Gastrocnemius medialis (tissue), 4 donors: ENCODE measurements at regions not wholly inside any gene's neighbourhood (a gene's known extent, or its start where the extent isn't known, plus 50 kb on each side); places are given as distances from the start of the nearest gene placed in this dataset.

Experiments
- ATAC-seq, 2 donors: fragments of 150-250 bp; one replicate each; pipeline ENCODE4 v1.9.1; 2016
- DNase-seq, 2 donors: peaks; one replicate each; pipeline ENCODE4 v3.0.0-alpha.2; 2019
- H3K27ac ChIP-seq, 4 donors: fragments of 200-600 bp; sonication (generic); 1 replicate in 1 of 4; 2 replicates in 3 of 4; pipeline ENCODE4 v1.5.1; 2016 to 2018; ENCODE audit warnings: mild to moderate bottlenecking in 2 of 4, moderate library complexity in 1 of 4
- H3K27me3 ChIP-seq, 3 donors: fragments of 200-600 bp; sonication (generic) in 2 of 3; 1 replicate in 1 of 3; 2 replicates in 2 of 3; pipeline versions ENCODE4 v1.5.1 to v1.6.0; 2016 to 2019; ENCODE audit warnings: mild to moderate bottlenecking in 1 of 3, moderate library complexity in 1 of 3
- H3K36me3 ChIP-seq, 2 donors: fragments of 200-600 bp; sonication (generic) in 1 of 2; one replicate each; pipeline ENCODE4 v1.5.1; 2017 to 2018
- H3K4me1 ChIP-seq, 2 donors: fragments of 200-600 bp; sonication (generic) in 1 of 2; one replicate each; pipeline ENCODE4 v1.5.1; 2016 to 2017; ENCODE audit warnings: mild to moderate bottlenecking in 2 of 2
- H3K4me3 ChIP-seq, 4 donors: fragments of 200-600 bp; sonication (generic) in 3 of 4; 1 replicate in 1 of 4; 2 replicates in 3 of 4; pipeline ENCODE4 v1.5.1; 2016 to 2019; ENCODE audit warnings: mild to moderate bottlenecking in 2 of 4
- H3K9me3 ChIP-seq, 3 donors: fragments of 200-600 bp; sonication (generic) in 2 of 3; 1 replicate in 1 of 3; 2 replicates in 2 of 3; pipeline ENCODE4 v1.5.1; 2016 to 2019
- CTCF ChIP-seq, 5 experiments: fragments of 450-650 bp in 3 of 5; fragments of 200-600 bp in 2 of 5; sonication (generic) in 2 of 5; IDR thresholded peaks in 4 of 5; conservative IDR thresholded peaks in 1 of 5; 1 replicate in 4 of 5; 2 replicates in 1 of 5; pipeline ENCODE4 v1.5.1; 2016 to 2019; ENCODE audit warnings: antibody characterized with exemption in 5 of 5, mild to moderate bottlenecking in 3 of 5, moderate library complexity in 3 of 5
- POLR2A ChIP-seq, 2 donors: fragments of 450-650 bp; IDR thresholded peaks; one replicate each; pipeline ENCODE4 v1.6.1; 2017; ENCODE audit warnings: antibody characterized with exemption in 2 of 2, mild to moderate bottlenecking in 2 of 2, moderate library complexity in 2 of 2
- in situ Hi-C, 4 donors: fragments of 200-750 bp; cut with MboI; loops; one replicate each; pipeline versions ENCODE4 v1.15.0 to v1.8.0; 2017; ENCODE audit warnings: low sequenced_read_pairs in 4 of 4
- intact Hi-C: fragments of 100-400 bp; cut with DNase I; formaldehyde crosslinking; loops from one replicate; pipeline ENCODE4 v1.15.1; 2023; ENCODE audit warnings: low total_unique reads

GRCh38 chr4:138494116-138494515 is 252.0 kb upstream of the SLC7A11 start:
- no peaks in the 10 kb centered on the region for H3K9me3 ChIP-seq
- in situ Hi-C loops (no loop called here), intact Hi-C loops (no loop called here)
- TF ChIP-seq POLR2A (IDR thresholded peaks at IDR 0.05) (no peak), CTCF (IDR thresholded peaks at IDR 0.05 in 4 of 5, conservative IDR thresholded peaks at IDR 0.05 in 1 of 5) (no peak)
- H3K4me3 ChIP-seq, result no peak overlapping the region
- H3K4me1 ChIP-seq, result no peaks in the 10 kb centered on the region
- no peaks in the 10 kb centered on the region for H3K36me3 ChIP-seq
- H3K27ac ChIP-seq, result no peak overlapping the region
- no peaks in the 10 kb centered on the region for H3K27me3 ChIP-seq
- ATAC-seq, result no peak
- DNase-seq, result no peak

- intact Hi-C loops, result no loop called here
- no peak for ATAC-seq
- H3K27me3 ChIP-seq, result no peaks in the 10 kb centered on the region
- in situ Hi-C loops, result no loop called here
- no peak for TF ChIP-seq CTCF (IDR thresholded peaks at IDR 0.05 in 4 of 5, conservative IDR thresholded peaks at IDR 0.05 in 1 of 5)
- no peak for TF ChIP-seq POLR2A (IDR thresholded peaks at IDR 0.05)
- H3K4me3 ChIP-seq, result no peak overlapping the region
- no peaks in the 10 kb centered on the region for H3K9me3 ChIP-seq
- peaks cover 0 to 6% of the 10 kb centered on the region in 2 donors for H3K4me1 ChIP-seq
- no peak for DNase-seq
- H3K27ac ChIP-seq, result no peak overlapping the region
- H3K36me3 ChIP-seq, result no peaks in the 10 kb centered on the region
Observed at GRCh38 chr4:138492176-138492575, 250.0 kb upstream of the SLC7A11 start.

- Histone ChIP-seq H3K4me1 (peaks cover 0 to 6% of the 10 kb centered on the region in 2 donors), H3K36me3 (no peaks in the 10 kb centered on the region), H3K27ac (no peak overlapping the region), H3K27me3 (no peaks in the 10 kb centered on the region), H3K4me3 (no peak overlapping the region), H3K9me3 (no peaks in the 10 kb centered on the region)
- TF ChIP-seq CTCF (IDR thresholded peaks at IDR 0.05 in 4 of 5, conservative IDR thresholded peaks at IDR 0.05 in 1 of 5) (no peak), POLR2A (IDR thresholded peaks at IDR 0.05) (no peak)
- DNase-seq, result no peak
- intact Hi-C loops (no loop called here), in situ Hi-C loops (no loop called here)
- no peak for ATAC-seq
Observed at GRCh38 chr4:138488533-138488932, 246.4 kb upstream of the SLC7A11 start.

GRCh38 chr4:138487670-138488069 is 245.5 kb upstream of the SLC7A11 start:
- no peaks in the 10 kb centered on the region for H3K9me3 ChIP-seq
- intact Hi-C loops (no loop called here), in situ Hi-C loops (no loop called here)
- H3K27me3 ChIP-seq, result no peaks in the 10 kb centered on the region
- H3K36me3 ChIP-seq, result no peaks in the 10 kb centered on the region
- peaks cover 0 to 6% of the 10 kb centered on the region in 2 donors for H3K4me1 ChIP-seq
- H3K27ac ChIP-seq, result no peak overlapping the region
- TF ChIP-seq POLR2A (IDR thresholded peaks at IDR 0.05), result no peak
- no peak for TF ChIP-seq CTCF (IDR thresholded peaks at IDR 0.05 in 4 of 5, conservative IDR thresholded peaks at IDR 0.05 in 1 of 5)
- H3K4me3 ChIP-seq, result no peak overlapping the region
- DNase-seq (no peak), ATAC-seq (no peak)

GRCh38 chr4:138487230-138487629 is 245.1 kb upstream of the SLC7A11 start:
- Histone ChIP-seq H3K4me1 (peaks cover 0 to 6% of the 10 kb centered on the region in 2 donors), H3K9me3 (no peaks in the 10 kb centered on the region), H3K36me3 (no peaks in the 10 kb centered on the region), H3K27ac (no peak overlapping the region), H3K4me3 (no peak overlapping the region), H3K27me3 (no peaks in the 10 kb centered on the region)
- ATAC-seq (no peak), DNase-seq (no peak)
- in situ Hi-C loops, result no loop called here
- TF ChIP-seq CTCF (IDR thresholded peaks at IDR 0.05 in 4 of 5, conservative IDR thresholded peaks at IDR 0.05 in 1 of 5), result no peak
- TF ChIP-seq POLR2A (IDR thresholded peaks at IDR 0.05), result no peak
- intact Hi-C loops, result no loop called here
